Astrocyte of the spinal cord (primary cell): ENCODE measurements at regions not wholly inside any gene's neighbourhood (a gene's known extent, or its start where the extent isn't known, plus 50 kb on each side); places are given as distances from the start of the nearest gene placed in this dataset.

Experiments used
- DNase-seq: peaks from one replicate; pipeline ENCODE4 v3.0.0; 2011; ENCODE audit warnings: low read depth, low spot score
- H3K4me3 ChIP-seq: 2 replicates; pipeline ENCODE4 v1.5.1; 2011; ENCODE audit warnings: low read depth, mild to moderate bottlenecking, low read length, moderate library complexity
- in situ Hi-C: cut with HindIII; loops from 2 replicates; pipeline ENCODE4 v1.10.0; 2017; ENCODE audit warnings: low sequenced_read_pairs
- TF ChIP-seq, protein P1 (sequence below): IDR thresholded peaks from 2 replicates; pipeline ENCODE4 v1.5.1; 2012; ENCODE audit warnings: low read depth, mild to moderate bottlenecking, low read length, inconsistent platforms

- in situ Hi-C loops, result no loop called here
Measured at GRCh38 chr1:243903041-243903440, 53.0 kb upstream of the AKT3 start.

DNA sequence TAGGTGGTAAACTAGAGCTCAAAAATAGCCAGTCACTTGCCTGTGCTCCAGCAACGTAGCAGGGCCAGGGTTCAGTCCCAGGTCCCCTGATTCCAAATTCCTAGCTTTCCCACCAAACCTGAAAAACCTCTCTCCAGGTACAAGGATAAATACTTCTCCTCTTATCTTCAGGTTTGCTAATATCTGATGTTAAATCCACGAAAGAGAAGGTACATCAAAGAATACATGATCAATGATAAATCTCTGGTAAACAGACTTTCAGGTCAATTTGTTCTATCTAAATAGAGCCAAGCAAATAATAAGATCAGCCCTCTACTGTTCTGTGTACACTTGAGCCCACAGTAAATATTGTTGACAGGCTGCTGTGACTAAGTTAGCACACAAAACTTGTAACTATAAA is 52.1 kb upstream of the AKT3 start:
- TF ChIP-seq, protein P1, sequence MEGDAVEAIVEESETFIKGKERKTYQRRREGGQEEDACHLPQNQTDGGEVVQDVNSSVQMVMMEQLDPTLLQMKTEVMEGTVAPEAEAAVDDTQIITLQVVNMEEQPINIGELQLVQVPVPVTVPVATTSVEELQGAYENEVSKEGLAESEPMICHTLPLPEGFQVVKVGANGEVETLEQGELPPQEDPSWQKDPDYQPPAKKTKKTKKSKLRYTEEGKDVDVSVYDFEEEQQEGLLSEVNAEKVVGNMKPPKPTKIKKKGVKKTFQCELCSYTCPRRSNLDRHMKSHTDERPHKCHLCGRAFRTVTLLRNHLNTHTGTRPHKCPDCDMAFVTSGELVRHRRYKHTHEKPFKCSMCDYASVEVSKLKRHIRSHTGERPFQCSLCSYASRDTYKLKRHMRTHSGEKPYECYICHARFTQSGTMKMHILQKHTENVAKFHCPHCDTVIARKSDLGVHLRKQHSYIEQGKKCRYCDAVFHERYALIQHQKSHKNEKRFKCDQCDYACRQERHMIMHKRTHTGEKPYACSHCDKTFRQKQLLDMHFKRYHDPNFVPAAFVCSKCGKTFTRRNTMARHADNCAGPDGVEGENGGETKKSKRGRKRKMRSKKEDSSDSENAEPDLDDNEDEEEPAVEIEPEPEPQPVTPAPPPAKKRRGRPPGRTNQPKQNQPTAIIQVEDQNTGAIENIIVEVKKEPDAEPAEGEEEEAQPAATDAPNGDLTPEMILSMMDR, result no peak

More at GRCh38 chr1:243903041-243903440, 53.0 kb upstream of the AKT3 start:
- DNase-seq, result no peak
- TF ChIP-seq, protein P1, result no peak
- H3K4me3 ChIP-seq, result no peak overlapping the region

More for the DNA sequence above, 52.1 kb upstream of the AKT3 start:
- no peak for DNase-seq
- in situ Hi-C loops, result no loop called here
- H3K4me3 ChIP-seq, result no peak overlapping the region
